ENCODE measurements at regions not wholly inside any gene's neighbourhood (a gene's known extent, or its start where the extent isn't known, plus 50 kb on each side); places are given as distances from the start of the nearest gene placed in this dataset.

- no peak for DNase-seq (ENCODE audit: low read depth)
- H3K4me3 ChIP-seq (ENCODE audit: low read depth, low read length), result no peak overlapping the region
- TF ChIP-seq, protein P1, sequence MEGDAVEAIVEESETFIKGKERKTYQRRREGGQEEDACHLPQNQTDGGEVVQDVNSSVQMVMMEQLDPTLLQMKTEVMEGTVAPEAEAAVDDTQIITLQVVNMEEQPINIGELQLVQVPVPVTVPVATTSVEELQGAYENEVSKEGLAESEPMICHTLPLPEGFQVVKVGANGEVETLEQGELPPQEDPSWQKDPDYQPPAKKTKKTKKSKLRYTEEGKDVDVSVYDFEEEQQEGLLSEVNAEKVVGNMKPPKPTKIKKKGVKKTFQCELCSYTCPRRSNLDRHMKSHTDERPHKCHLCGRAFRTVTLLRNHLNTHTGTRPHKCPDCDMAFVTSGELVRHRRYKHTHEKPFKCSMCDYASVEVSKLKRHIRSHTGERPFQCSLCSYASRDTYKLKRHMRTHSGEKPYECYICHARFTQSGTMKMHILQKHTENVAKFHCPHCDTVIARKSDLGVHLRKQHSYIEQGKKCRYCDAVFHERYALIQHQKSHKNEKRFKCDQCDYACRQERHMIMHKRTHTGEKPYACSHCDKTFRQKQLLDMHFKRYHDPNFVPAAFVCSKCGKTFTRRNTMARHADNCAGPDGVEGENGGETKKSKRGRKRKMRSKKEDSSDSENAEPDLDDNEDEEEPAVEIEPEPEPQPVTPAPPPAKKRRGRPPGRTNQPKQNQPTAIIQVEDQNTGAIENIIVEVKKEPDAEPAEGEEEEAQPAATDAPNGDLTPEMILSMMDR (IDR thresholded peaks at IDR 0.05; ENCODE audit: insufficient read depth, low read depth, low read length), result no peak
Observed at GRCh38 chr20:60240986-60241385, 282.8 kb downstream of the CDH26 start.

GRCh38 chr20:60242836-60243505 lies 284.7 kb downstream of the CDH26 start:
- TF ChIP-seq, protein P1 (IDR thresholded peaks at IDR 0.05; ENCODE audit: insufficient read depth, low read depth, low read length), result no peak
- DNase-seq (ENCODE audit: low read depth), result no peak
- no peak overlapping the region for H3K4me3 ChIP-seq (ENCODE audit: low read depth, low read length)

DNA sequence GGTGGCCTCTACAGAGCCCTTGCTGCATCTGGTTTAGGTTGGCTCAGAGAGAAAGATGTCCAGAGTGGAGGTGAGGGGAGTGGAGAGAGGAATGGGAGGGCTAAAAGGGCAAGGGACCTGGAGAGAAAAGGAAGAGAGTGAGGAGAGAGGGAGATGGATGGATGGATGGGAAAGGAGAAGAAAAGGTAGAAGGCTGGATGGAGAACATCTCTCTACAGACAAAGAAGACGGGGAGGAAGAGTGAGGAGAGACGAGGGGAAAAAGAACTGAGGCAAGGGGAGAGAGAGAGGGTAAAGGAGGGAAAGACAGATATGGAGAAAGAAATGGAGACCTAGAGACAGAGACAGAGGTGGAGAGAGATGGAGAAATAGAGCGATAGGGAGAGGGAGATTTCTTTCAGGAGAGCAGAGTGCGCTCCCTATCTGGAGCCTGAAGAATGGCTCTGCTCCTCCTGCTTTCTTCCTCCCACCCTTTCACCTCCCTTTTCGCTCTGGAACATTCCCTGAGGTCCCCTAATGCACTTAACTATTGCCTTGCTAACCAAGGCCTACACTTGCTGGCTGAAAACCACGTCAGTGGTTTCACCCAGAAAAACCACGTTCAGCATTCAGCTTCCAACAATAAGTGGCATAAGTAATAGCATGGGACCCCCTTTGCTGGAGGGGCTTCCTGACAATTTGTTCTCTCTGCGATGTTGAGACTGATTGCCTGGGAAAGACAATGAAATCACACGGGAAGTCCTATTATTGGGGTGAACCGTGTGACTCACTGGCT lies 286.3 kb downstream of the CDH26 start:
- TF ChIP-seq, protein P1 (IDR thresholded peaks at IDR 0.05; ENCODE audit: insufficient read depth, low read depth, low read length), result no peak
- DNase-seq (ENCODE audit: low read depth), result no peak
- no peak overlapping the region for H3K4me3 ChIP-seq (ENCODE audit: low read depth, low read length)

DNA sequence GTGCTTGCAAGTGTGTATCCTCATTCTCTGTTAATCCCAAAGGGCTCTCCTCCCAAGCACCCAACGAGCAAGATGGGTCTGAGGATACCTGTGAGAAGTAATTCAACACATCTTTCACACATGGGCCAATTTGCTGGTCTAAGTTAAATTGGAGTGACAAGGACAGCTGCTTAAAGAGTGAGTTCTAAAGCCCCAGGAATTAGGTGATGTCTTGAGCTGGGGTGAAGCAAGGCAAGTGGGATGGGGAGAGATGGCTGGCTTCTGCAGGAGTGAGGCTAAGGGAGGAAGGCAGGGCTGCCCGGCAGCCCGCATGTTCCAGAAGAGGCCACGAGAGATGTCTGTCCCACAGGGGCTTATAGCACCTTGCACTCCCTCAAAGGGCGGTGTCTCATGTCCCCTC lies 288.5 kb downstream of the CDH26 start:
- TF ChIP-seq, protein P1 (IDR thresholded peaks at IDR 0.05; ENCODE audit: insufficient read depth, low read depth, low read length), result no peak
- H3K4me3 ChIP-seq (ENCODE audit: low read depth, low read length), result no peak overlapping the region
- DNase-seq (ENCODE audit: low read depth), result no peak

- TF ChIP-seq, protein P1 (IDR thresholded peaks at IDR 0.05; ENCODE audit: insufficient read depth, low read depth, low read length), result no peak
- peak; percentile 56 for DNase-seq (ENCODE audit: low read depth)
- no peak overlapping the region for H3K4me3 ChIP-seq (ENCODE audit: low read depth, low read length)
Observed at GRCh38 chr20:60249436-60249835, 291.2 kb downstream of the CDH26 start.

- H3K4me3 ChIP-seq (ENCODE audit: low read depth, low read length), result no peak overlapping the region
- TF ChIP-seq, protein P1 (IDR thresholded peaks at IDR 0.05; ENCODE audit: insufficient read depth, low read depth, low read length), result no peak
- no peak for DNase-seq (ENCODE audit: low read depth)
Observed at GRCh38 chr20:60250251-60250650, 292.0 kb downstream of the CDH26 start.
